H9 (cell line): ENCODE measurements at regions not wholly inside any gene's neighbourhood (a gene's known extent, or its start where the extent isn't known, plus 50 kb on each side); places are given as distances from the start of the nearest gene placed in this dataset.

Source experiments
- DNase-seq: peaks from one replicate; pipeline ENCODE4 v3.0.0-alpha.2; 2017
- H2AFZ ChIP-seq: one replicate; pipeline ENCODE4 v1.6.1; 2013; ENCODE audit warnings: mild to moderate bottlenecking, low read length, control low read depth, moderate library complexity
- H2AK5ac ChIP-seq: 2 replicates; pipeline ENCODE4 v1.6.1; 2013; ENCODE audit warnings: low read length, control low read depth, mixed read lengths; ENCODE audit not compliant: insufficient read length
- H2BK120ac ChIP-seq: one replicate; pipeline ENCODE4 v1.6.1; 2013; ENCODE audit warnings: low read depth, mild to moderate bottlenecking, low read length, control low read depth, inconsistent platforms; ENCODE audit not compliant: poor library complexity, severe bottlenecking
- H2BK12ac ChIP-seq: 2 replicates; pipeline ENCODE4 v1.6.1; 2013; ENCODE audit warnings: low read length, control low read depth, mixed read lengths, low read depth; ENCODE audit not compliant: insufficient read length
- H2BK15ac ChIP-seq: 2 replicates; pipeline ENCODE4 v1.6.1; 2013; ENCODE audit warnings: low read depth, low read length, control low read depth
- H2BK20ac ChIP-seq: one replicate; pipeline ENCODE4 v1.6.1; 2013; ENCODE audit warnings: low read depth, mild to moderate bottlenecking, low read length, control low read depth, inconsistent platforms; ENCODE audit not compliant: poor library complexity, severe bottlenecking
- H2BK5ac ChIP-seq: 2 replicates; pipeline ENCODE4 v1.6.1; 2013; ENCODE audit warnings: low read length, control low read depth, mixed read lengths; ENCODE audit not compliant: insufficient read length
- H3K14ac ChIP-seq: 2 replicates; pipeline ENCODE4 v1.6.1; 2013; ENCODE audit warnings: low read length, control low read depth; ENCODE audit not compliant: insufficient read depth
- H3K18ac ChIP-seq: 2 replicates; pipeline ENCODE4 v1.6.1; 2013; ENCODE audit warnings: low read depth, mild to moderate bottlenecking, mixed read lengths, low read length, control low read depth; ENCODE audit not compliant: insufficient read length
- H3K23ac ChIP-seq: 2 replicates; pipeline ENCODE4 v1.6.1; 2013; ENCODE audit warnings: low read length, control low read depth, mixed read lengths, low read depth; ENCODE audit not compliant: insufficient read length
- H3K23me2 ChIP-seq: 2 replicates; pipeline ENCODE4 v1.6.1; 2013; ENCODE audit warnings: low read depth, mild to moderate bottlenecking, mixed read lengths, low read length, control low read depth; ENCODE audit not compliant: insufficient read length, poor library complexity, severe bottlenecking
- H3K27ac ChIP-seq: 2 replicates; pipeline ENCODE4 v1.5.1; 2013; ENCODE audit warnings: low read length, control low read depth, mixed read lengths, low read depth; ENCODE audit not compliant: insufficient read length
- H3K27me3 ChIP-seq: 2 replicates; pipeline ENCODE4 v1.6.1; 2013; ENCODE audit warnings: low read length, control low read depth, inconsistent platforms; ENCODE audit not compliant: insufficient read depth
- H3K4ac ChIP-seq: 2 replicates; pipeline ENCODE4 v1.6.1; 2013; ENCODE audit warnings: low read depth, mild to moderate bottlenecking, control low read depth, inconsistent platforms, low read length, moderate library complexity
- H3K4me1 ChIP-seq: 2 replicates; pipeline ENCODE4 v1.6.1; 2013; ENCODE audit warnings: low read length, control low read depth, inconsistent platforms; ENCODE audit not compliant: insufficient read depth
- H3K4me2 ChIP-seq: 2 replicates; pipeline ENCODE4 v1.6.1; 2013; ENCODE audit warnings: low read length, control low read depth, mixed read lengths; ENCODE audit not compliant: insufficient read length, insufficient read depth
- H3K56ac ChIP-seq: 2 replicates; pipeline ENCODE4 v1.6.1; 2013; ENCODE audit warnings: low read depth, mild to moderate bottlenecking, mixed read lengths, low read length, control low read depth; ENCODE audit not compliant: insufficient read length
- H3K79me1 ChIP-seq: 2 replicates; pipeline ENCODE4 v1.6.1; 2013; ENCODE audit warnings: low read depth, mild to moderate bottlenecking, moderate library complexity, low read length, control low read depth, inconsistent platforms; ENCODE audit not compliant: insufficient read depth, poor library complexity, severe bottlenecking
- H3K79me2 ChIP-seq: 2 replicates; pipeline ENCODE4 v1.6.1; 2013; ENCODE audit warnings: low read length, control low read depth, inconsistent platforms; ENCODE audit not compliant: insufficient read depth
- H3K9ac ChIP-seq: 2 replicates; pipeline ENCODE4 v1.6.1; 2013; ENCODE audit warnings: low read length, control low read depth, mixed read lengths; ENCODE audit not compliant: insufficient read length; ENCODE audit errors: extremely low read depth
- H3K9me3 ChIP-seq: one replicate; pipeline ENCODE4 v1.6.1; 2013; ENCODE audit warnings: low read depth, low read length, inconsistent platforms; ENCODE audit not compliant: control insufficient read depth
- H3T11ph ChIP-seq: one replicate; pipeline ENCODE4 v1.6.1; 2013; ENCODE audit warnings: mild to moderate bottlenecking, low read length, control low read depth, inconsistent platforms
- H4K20me1 ChIP-seq: one replicate; pipeline ENCODE4 v1.6.1; 2013; ENCODE audit not compliant: control insufficient read depth, insufficient read length, insufficient read depth
- H4K5ac ChIP-seq: 2 replicates; pipeline ENCODE4 v1.6.1; 2013; ENCODE audit warnings: low read depth, mild to moderate bottlenecking, mixed read lengths, low read length, control low read depth; ENCODE audit not compliant: insufficient read length
- H4K8ac ChIP-seq: replicated peaks from 2 replicates; pipeline ENCODE4 v1.6.1; 2013; ENCODE audit warnings: low read length, control low read depth, mixed read lengths, low read depth; ENCODE audit not compliant: insufficient read length
- H4K91ac ChIP-seq: 2 replicates; pipeline ENCODE4 v1.6.1; 2013; ENCODE audit warnings: low read depth, mild to moderate bottlenecking, moderate library complexity, mixed read lengths, low read length, control low read depth; ENCODE audit not compliant: insufficient read length
- H3K27ac Mint-ChIP-seq, 3 experiments: 2 replicates in 2 of 3; 3 replicates in 1 of 3; pipeline ENCODE4 v1.8.0; 2020 to 2021; ENCODE audit warnings: mixed read lengths in 3 of 3, mild to moderate bottlenecking in 1 of 3, moderate library complexity in 1 of 3
- H3K27me3 Mint-ChIP-seq: 2 replicates; pipeline ENCODE4 v1.8.0; 2021; ENCODE audit warnings: low read depth, mild to moderate bottlenecking, moderate library complexity, mixed read lengths
- H3K36me3 Mint-ChIP-seq, 3 experiments: 2 replicates in 2 of 3; 3 replicates in 1 of 3; pipeline ENCODE4 v1.8.0; 2020 to 2021; ENCODE audit warnings: low read depth in 3 of 3, mixed read lengths in 3 of 3; ENCODE audit not compliant: insufficient read depth in 1 of 3
- H3K4me1 Mint-ChIP-seq, 2 experiments: 2 replicates each; pipeline ENCODE4 v1.8.0; 2020; ENCODE audit warnings: mixed read lengths in 2 of 2
- H3K4me3 Mint-ChIP-seq, 2 experiments: 2 replicates in 1 of 2; 3 replicates in 1 of 2; pipeline ENCODE4 v1.8.0; 2020 to 2021; ENCODE audit warnings: mild to moderate bottlenecking in 2 of 2, mixed read lengths in 2 of 2, moderate library complexity in 1 of 2
- H3K9me3 Mint-ChIP-seq, 2 experiments: 2 replicates in 1 of 2; 3 replicates in 1 of 2; pipeline ENCODE4 v1.8.0; 2020; ENCODE audit warnings: mild to moderate bottlenecking in 2 of 2, mixed read lengths in 2 of 2, moderate library complexity in 1 of 2
- WGBS: extraction: QIAGEN DNeasy Blood & Tissue Kit; methylation state at CpG from one replicate; pipeline ENCODE4 v1.1.7; 2013; ENCODE audit warnings: missing lambda C conversion rate, low lambda C conversion rate, mixed read lengths; ENCODE audit not compliant: insufficient read length; ENCODE audit errors: extremely low coverage; 5-methylcytosine and 5-hydroxymethylcytosine counted together
- TF ChIP-seq, protein P1 (sequence below): fragments of 200-600 bp; sonication (generic); conservative IDR thresholded peaks from 3 replicates; pipeline ENCODE4 v1.8.0; 2021; ENCODE audit warnings: antibody characterized with exemption, mild to moderate bottlenecking

DNA sequence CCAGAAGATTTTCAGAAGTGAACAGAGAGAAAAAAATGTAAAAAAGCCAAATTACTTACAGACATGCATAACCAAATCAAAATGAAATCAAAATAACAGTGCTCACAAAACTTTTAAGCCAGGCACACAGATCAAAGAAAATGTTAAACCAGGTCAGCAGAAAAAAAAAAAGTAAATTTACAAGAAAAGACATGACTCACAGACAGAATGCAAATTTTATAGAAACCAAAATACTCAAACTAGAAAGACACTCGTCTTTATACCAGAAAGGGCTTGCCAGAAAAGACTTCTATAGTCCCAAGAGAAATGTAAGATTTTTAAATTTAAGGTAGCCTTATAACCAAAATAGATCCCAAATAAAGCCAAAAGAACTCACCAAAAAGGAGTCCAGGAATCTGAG is 86.5 kb upstream of the COG2 start:
- Histone ChIP-seq H3K4me1 (no peaks in the 10 kb centered on the region), H2BK12ac (no peak overlapping the region), H3T11ph (no peak overlapping the region), H4K5ac (no peak overlapping the region), H3K9me3 (no peaks in the 10 kb centered on the region), H2AK5ac (no peak overlapping the region), H3K18ac (no peak overlapping the region), H2BK120ac (no peak overlapping the region), H3K4me2 (no peak overlapping the region), H3K23me2 (no peaks in the 10 kb centered on the region), H3K79me2 (no peaks in the 10 kb centered on the region), H3K79me1 (no peaks in the 10 kb centered on the region), H3K4ac (no peak overlapping the region), H3K9ac (no peak overlapping the region), H2BK20ac (no peak overlapping the region), H3K27ac (no peak overlapping the region), H3K14ac (no peak overlapping the region), H3K23ac (no peak overlapping the region), H4K91ac (no peak overlapping the region), H2AFZ (no peak overlapping the region), H4K20me1 (no peaks in the 10 kb centered on the region), H3K27me3 (no peaks in the 10 kb centered on the region), H2BK15ac (no peak overlapping the region), H3K56ac (no peak overlapping the region), H2BK5ac (no peak overlapping the region), H4K8ac (no peak overlapping the region)
- Mint-ChIP-seq H3K4me1 (peaks cover 5 to 11% of the 10 kb centered on the region in 2 experiments), H3K4me3 (no peak overlapping the region), H3K27me3 (peaks cover 8% of the 10 kb centered on the region), H3K9me3 (no peaks in the 10 kb centered on the region), H3K27ac (no peak overlapping the region), H3K36me3 (no peaks in the 10 kb centered on the region)
- no peak for DNase-seq
- TF ChIP-seq, protein P1, sequence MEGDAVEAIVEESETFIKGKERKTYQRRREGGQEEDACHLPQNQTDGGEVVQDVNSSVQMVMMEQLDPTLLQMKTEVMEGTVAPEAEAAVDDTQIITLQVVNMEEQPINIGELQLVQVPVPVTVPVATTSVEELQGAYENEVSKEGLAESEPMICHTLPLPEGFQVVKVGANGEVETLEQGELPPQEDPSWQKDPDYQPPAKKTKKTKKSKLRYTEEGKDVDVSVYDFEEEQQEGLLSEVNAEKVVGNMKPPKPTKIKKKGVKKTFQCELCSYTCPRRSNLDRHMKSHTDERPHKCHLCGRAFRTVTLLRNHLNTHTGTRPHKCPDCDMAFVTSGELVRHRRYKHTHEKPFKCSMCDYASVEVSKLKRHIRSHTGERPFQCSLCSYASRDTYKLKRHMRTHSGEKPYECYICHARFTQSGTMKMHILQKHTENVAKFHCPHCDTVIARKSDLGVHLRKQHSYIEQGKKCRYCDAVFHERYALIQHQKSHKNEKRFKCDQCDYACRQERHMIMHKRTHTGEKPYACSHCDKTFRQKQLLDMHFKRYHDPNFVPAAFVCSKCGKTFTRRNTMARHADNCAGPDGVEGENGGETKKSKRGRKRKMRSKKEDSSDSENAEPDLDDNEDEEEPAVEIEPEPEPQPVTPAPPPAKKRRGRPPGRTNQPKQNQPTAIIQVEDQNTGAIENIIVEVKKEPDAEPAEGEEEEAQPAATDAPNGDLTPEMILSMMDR, result no peak
- no CpG with 5 or more reads among the region's 1 CpG for WGBS
